B cell (primary cell): ENCODE measurements at regions not wholly inside any gene's neighbourhood (a gene's known extent, or its start where the extent isn't known, plus 50 kb on each side); places are given as distances from the start of the nearest gene placed in this dataset.

Experiments used
- CTCF ChIP-seq: fragments of 200-600 bp; IDR thresholded peaks from one replicate; pipeline ENCODE4 v1.8.0; 2022; ENCODE audit warnings: antibody characterized with exemption, mild to moderate bottlenecking
- EZH2 ChIP-seq: IDR thresholded peaks from 2 replicates; pipeline ENCODE4 v1.6.1; 2012; ENCODE audit warnings: borderline replicate concordance, low read depth, mild to moderate bottlenecking, moderate library complexity, low read length; ENCODE audit not compliant: insufficient read depth, poor library complexity, severe bottlenecking

- no peak for TF ChIP-seq CTCF
- no peak for TF ChIP-seq EZH2
These were observed 131.0 kb upstream of the TARS1 start for GRCh38 chr5:33309536-33310345.
